HUES64 (cell line): ENCODE measurements at regions not wholly inside any gene's neighbourhood (a gene's known extent, or its start where the extent isn't known, plus 50 kb on each side); places are given as distances from the start of the nearest gene placed in this dataset.

Experiments used
- H3K27ac ChIP-seq: 2 replicates; pipeline ENCODE4 v1.7.0; 2013; ENCODE audit warnings: low read depth, low read length, inconsistent platforms
- H3K27me3 ChIP-seq: 2 replicates; pipeline ENCODE4 v1.6.1; 2013; ENCODE audit warnings: mild to moderate bottlenecking, low read length; ENCODE audit not compliant: insufficient read depth
- H3K36me3 ChIP-seq: 2 replicates; pipeline ENCODE4 v1.6.1; 2013; ENCODE audit warnings: mild to moderate bottlenecking, low read length; ENCODE audit not compliant: insufficient read depth
- H3K4me1 ChIP-seq: 2 replicates; pipeline ENCODE4 v1.6.1; 2013; ENCODE audit warnings: mild to moderate bottlenecking, low read length, moderate library complexity; ENCODE audit not compliant: insufficient read depth
- H3K4me3 ChIP-seq: 2 replicates; pipeline ENCODE4 v1.5.1; 2013; ENCODE audit warnings: mild to moderate bottlenecking, low read length, moderate library complexity
- H3K9ac ChIP-seq: 2 replicates; pipeline ENCODE4 v1.6.1; 2013; ENCODE audit warnings: mild to moderate bottlenecking, low read depth, low read length
- H3K9me3 ChIP-seq: 2 replicates; pipeline ENCODE4 v1.6.1; 2013; ENCODE audit warnings: low read depth, low read length; ENCODE audit not compliant: insufficient read depth
- WGBS: fragments of 150-250, 120-280 bp; methylation state at CpG from one replicate; pipeline ENCODE4 v1.1.7; 2013; ENCODE audit warnings: missing lambda C conversion rate; 5-methylcytosine and 5-hydroxymethylcytosine counted together

- WGBS: 64% methylated on average over 4 of the region's 5 CpGs
- no peak overlapping the region for H3K4me3 ChIP-seq
- H3K27ac ChIP-seq: no peak overlapping the region
- no peak overlapping the region for H3K9ac ChIP-seq
- H3K9me3 ChIP-seq: no peaks in the 10 kb centered on the region
- H3K36me3 ChIP-seq: no peaks in the 10 kb centered on the region
- H3K4me1 ChIP-seq: no peaks in the 10 kb centered on the region
- H3K27me3 ChIP-seq: no peaks in the 10 kb centered on the region
Observed at GRCh38 chr11:100536979-100537378, 150.1 kb upstream of the ARHGAP42 start.

- H3K4me3 ChIP-seq: no peak overlapping the region
- H3K27ac ChIP-seq: no peak overlapping the region
- no peaks in the 10 kb centered on the region for H3K36me3 ChIP-seq
- H3K27me3 ChIP-seq: no peaks in the 10 kb centered on the region
- no peaks in the 10 kb centered on the region for H3K9me3 ChIP-seq
- no peak overlapping the region for H3K9ac ChIP-seq
- H3K4me1 ChIP-seq: no peaks in the 10 kb centered on the region
Observed at GRCh38 chr11:100543386-100543785, 143.7 kb upstream of the ARHGAP42 start.

- no peaks in the 10 kb centered on the region for H3K9me3 ChIP-seq
- H3K27me3 ChIP-seq: no peaks in the 10 kb centered on the region
- no peak overlapping the region for H3K9ac ChIP-seq
- no peak overlapping the region for H3K27ac ChIP-seq
- H3K36me3 ChIP-seq: no peaks in the 10 kb centered on the region
- WGBS: 94% methylated on average over 2 of the region's 2 CpGs
- H3K4me3 ChIP-seq: no peak overlapping the region
- H3K4me1 ChIP-seq: no peaks in the 10 kb centered on the region
Observed at GRCh38 chr11:100545556-100545955, 141.5 kb upstream of the ARHGAP42 start.

- no peaks in the 10 kb centered on the region for H3K36me3 ChIP-seq
- H3K27ac ChIP-seq: no peak overlapping the region
- H3K9me3 ChIP-seq: no peaks in the 10 kb centered on the region
- 99% methylated on average over 1 of the region's 1 CpG for WGBS
- H3K4me1 ChIP-seq: no peaks in the 10 kb centered on the region
- no peak overlapping the region for H3K4me3 ChIP-seq
- no peak overlapping the region for H3K9ac ChIP-seq
- H3K27me3 ChIP-seq: no peaks in the 10 kb centered on the region
Observed at GRCh38 chr11:100545970-100546369, 141.1 kb upstream of the ARHGAP42 start.

GRCh38 chr11:100546714-100547113 lies 140.4 kb upstream of the ARHGAP42 start:
- H3K9me3 ChIP-seq: no peaks in the 10 kb centered on the region
- no peak overlapping the region for H3K27ac ChIP-seq
- no peaks in the 10 kb centered on the region for H3K27me3 ChIP-seq
- H3K4me3 ChIP-seq: no peak overlapping the region
- H3K36me3 ChIP-seq: no peaks in the 10 kb centered on the region
- peaks cover 6% of the 10 kb centered on the region for H3K4me1 ChIP-seq
- H3K9ac ChIP-seq: no peak overlapping the region
- WGBS: 96% methylated on average over 2 of the region's 2 CpGs

DNA sequence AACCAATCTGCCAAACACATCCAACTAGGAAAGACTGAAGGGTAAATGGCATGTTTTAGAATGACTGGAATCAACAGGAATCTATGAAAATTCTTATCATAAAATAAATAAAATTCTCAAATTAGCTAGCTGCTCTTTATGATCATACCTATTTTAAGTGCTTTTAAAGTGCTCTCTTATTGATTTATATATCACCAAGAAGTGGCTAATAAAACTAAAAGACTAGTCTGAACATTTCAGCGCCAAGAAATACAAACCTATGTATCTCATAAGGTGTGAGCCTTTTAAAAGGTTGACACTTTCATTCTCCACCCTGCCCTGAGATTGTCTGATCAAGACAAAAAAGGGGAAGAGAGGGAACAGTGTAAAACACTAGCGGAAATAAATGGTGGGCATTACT lies 136.8 kb upstream of the ARHGAP42 start:
- no peak overlapping the region for H3K27ac ChIP-seq
- H3K9ac ChIP-seq: no peak overlapping the region
- peaks cover 20% of the 10 kb centered on the region for H3K4me1 ChIP-seq
- H3K4me3 ChIP-seq: no peak overlapping the region
- H3K9me3 ChIP-seq: no peaks in the 10 kb centered on the region
- H3K36me3 ChIP-seq: no peaks in the 10 kb centered on the region
- WGBS: 93% methylated on average over 2 of the region's 2 CpGs
- no peaks in the 10 kb centered on the region for H3K27me3 ChIP-seq

DNA sequence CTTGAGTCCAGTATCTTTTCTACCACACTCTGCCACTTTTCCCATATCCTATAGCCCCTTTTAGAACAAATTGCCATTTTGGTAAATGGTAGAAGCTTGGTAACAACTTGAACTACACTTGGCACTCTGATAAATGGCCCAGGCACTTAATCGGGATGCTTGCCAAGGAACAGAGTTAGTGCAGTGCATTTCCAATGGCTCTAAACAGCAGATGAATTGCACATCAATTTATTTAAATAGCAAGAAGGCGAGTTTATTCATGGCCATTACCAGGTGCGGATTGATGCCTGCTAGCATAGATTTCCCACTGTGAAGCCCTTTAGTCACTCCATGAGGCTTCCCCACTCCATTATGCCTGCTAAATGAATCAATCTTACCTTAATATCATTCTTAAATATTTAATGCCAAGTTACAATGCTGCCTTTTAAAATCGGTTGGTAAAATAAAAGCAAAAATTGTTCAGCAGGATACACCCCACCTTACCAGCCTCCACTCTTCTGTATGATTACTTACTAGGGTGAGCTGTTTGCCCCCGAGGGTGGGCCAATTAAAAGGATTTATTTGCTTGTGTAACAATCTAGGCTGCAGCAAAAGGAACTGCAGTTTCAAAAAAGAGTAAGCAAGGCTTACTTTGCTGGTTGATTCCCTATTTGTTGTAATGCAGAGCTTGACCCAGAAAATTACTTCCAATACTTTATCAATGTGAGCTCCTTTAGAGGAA lies 136.0 kb upstream of the ARHGAP42 start:
- Histone ChIP-seq H3K4me3 (no peak overlapping the region), H3K9me3 (no peaks in the 10 kb centered on the region), H3K27ac (no peak overlapping the region), H3K27me3 (no peaks in the 10 kb centered on the region), H3K9ac (no peak overlapping the region), H3K36me3 (no peaks in the 10 kb centered on the region), H3K4me1 (peaks cover 26% of the 10 kb centered on the region)
- 61% methylated on average over 5 of the region's 5 CpGs for WGBS

DNA sequence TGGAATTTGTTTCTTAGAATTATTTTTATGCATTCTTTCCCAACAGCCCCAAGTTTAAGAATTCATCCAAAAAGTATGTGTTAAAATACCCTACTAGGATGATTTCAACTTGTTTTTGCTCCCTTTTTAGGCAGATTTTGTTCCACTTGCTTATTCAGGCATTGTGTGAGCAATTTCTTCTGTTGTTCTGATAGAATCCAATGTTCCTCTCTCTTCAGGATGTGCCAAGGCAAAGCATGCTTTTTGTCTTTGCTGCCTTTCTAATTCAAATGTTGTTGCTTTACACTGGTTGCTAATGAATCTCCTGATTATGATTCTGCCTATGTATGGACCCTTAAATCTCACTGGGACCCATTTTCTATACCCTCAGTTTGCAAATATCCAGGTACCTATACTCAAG lies 131.2 kb upstream of the ARHGAP42 start:
- Histone ChIP-seq H3K4me1 (peaks cover 35% of the 10 kb centered on the region), H3K9me3 (no peaks in the 10 kb centered on the region), H3K27ac (0 out of 2 replicates have a peak overlapping the region, but pooled peaks have one; percentile 10), H3K27me3 (no peaks in the 10 kb centered on the region), H3K36me3 (no peaks in the 10 kb centered on the region), H3K4me3 (no peak overlapping the region), H3K9ac (no peak overlapping the region)

DNA sequence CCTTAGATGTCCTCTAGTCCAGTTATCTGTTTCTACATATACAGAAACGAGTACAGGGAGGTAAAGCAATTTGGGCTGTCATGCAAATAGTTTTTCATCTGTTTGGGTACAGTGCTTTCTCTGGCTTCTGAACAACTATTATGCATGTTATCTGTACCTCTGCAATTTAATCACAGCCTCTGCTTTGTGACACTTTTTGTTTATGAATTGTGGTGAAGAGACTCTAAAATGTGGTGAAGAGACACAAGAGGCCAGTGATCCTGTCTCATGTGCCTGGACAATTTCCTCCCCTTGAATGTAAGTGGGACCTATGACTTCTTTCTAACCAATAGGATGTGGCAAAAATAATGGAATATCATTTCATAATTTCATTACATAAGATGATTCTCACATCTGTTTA lies 130.3 kb upstream of the ARHGAP42 start:
- H3K27ac ChIP-seq: no peak overlapping the region
- no peak overlapping the region for H3K9ac ChIP-seq
- no peaks in the 10 kb centered on the region for H3K27me3 ChIP-seq
- H3K4me3 ChIP-seq: no peak overlapping the region
- peaks cover 28% of the 10 kb centered on the region for H3K4me1 ChIP-seq
- no peaks in the 10 kb centered on the region for H3K9me3 ChIP-seq
- 100% methylated on average over 1 of the region's 1 CpG for WGBS
- H3K36me3 ChIP-seq: no peaks in the 10 kb centered on the region

DNA sequence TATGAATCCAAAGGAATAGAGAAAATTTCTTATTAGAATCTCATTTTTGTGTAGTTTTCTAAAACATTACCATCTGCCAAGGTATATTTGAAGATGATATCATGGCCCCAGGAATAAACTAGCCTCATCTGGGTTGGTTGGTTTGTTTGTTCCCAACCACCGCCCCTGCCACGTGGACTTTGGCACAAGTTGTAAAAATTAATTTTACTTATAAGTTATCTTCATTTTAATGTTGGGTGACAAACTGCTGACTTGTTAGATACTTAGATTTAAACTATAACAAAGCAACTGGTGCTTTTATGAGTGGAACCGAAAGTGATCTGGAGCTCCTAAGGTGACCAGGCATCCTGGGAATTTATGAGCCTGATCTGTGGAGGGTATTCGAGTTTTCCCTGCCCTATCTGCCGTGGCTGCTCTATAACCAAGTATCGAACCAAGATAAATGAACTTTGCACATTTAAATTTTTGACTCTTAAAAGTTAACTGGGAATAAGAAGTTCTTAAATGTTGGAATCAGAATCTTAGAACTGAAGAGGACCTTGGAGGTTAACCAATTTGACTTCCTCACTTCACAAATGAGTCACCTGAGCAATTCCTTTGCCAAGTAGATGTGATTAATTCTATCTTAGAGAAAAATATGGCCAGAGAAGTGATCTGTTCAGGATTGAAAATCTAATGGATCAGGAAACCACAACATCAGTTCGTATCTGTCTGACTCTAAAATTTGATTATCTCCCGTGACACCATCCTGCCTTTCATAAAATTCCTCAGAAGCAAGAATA lies 129.1 kb upstream of the ARHGAP42 start:
- Histone ChIP-seq H3K4me3 (no peak overlapping the region), H3K27ac (no peak overlapping the region), H3K9me3 (no peaks in the 10 kb centered on the region), H3K27me3 (no peaks in the 10 kb centered on the region), H3K36me3 (no peaks in the 10 kb centered on the region), H3K4me1 (peaks cover 22% of the 10 kb centered on the region), H3K9ac (no peak overlapping the region)
- 96% methylated on average over 7 of the region's 8 CpGs for WGBS

DNA sequence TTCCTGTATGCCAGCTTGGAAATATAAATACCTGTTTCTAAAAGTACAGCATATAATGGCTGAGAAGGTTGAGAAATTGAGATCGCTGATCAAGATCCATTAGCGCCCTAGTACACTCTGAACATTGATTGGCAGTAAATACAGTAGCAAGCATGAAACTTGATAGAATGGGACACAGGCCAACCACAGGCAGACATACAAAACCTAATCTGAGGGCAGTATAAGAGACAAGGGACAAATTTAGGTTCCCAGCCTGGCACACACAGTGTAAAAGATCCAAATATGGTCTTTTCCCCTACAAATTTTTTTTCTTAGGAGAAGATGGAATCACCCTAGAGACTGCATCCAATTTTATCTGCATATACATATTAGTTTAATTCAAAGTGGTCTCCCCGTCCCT lies 126.5 kb upstream of the ARHGAP42 start:
- H3K36me3 ChIP-seq: no peaks in the 10 kb centered on the region
- WGBS: 100% methylated on average over 2 of the region's 3 CpGs
- H3K4me1 ChIP-seq: peaks cover 27% of the 10 kb centered on the region
- no peak overlapping the region for H3K4me3 ChIP-seq
- H3K27me3 ChIP-seq: no peaks in the 10 kb centered on the region
- H3K9me3 ChIP-seq: no peaks in the 10 kb centered on the region
- H3K9ac ChIP-seq: no peak overlapping the region
- H3K27ac ChIP-seq: no peak overlapping the region
